PC-3 (cell line): ENCODE measurements at regions not wholly inside any gene's neighbourhood (a gene's known extent, or its start where the extent isn't known, plus 50 kb on each side); places are given as distances from the start of the nearest gene placed in this dataset.

ENCODE experiments used
- ATAC-seq: fragments of 200-7000 bp; cut with Tn5 transposase; 2 replicates; pipeline ENCODE4 v1.9.1; 2020; ENCODE audit warnings: mild to moderate bottlenecking, moderate library complexity
- BruUV-seq: library from RNA; stranded (reverse); fragments of 400-500 nt; replicated peaks from 2 replicates; lab custom pipeline; 2021; lab: Mats Ljungman, UMichigan
- CTCF ChIA-PET: fragments of 300-600 bp; sonication (Branson Sonifier 250); formaldehyde crosslinking; loops from one replicate; lab custom pipeline; 2022; ENCODE audit warnings: antibody characterized with exemption; lab: Charles Lee
- POLR2A ChIA-PET: fragments of 300-600 bp; sonication (Branson Sonifier 250); formaldehyde crosslinking; loops from one replicate; lab custom pipeline; 2022; ENCODE audit warnings: antibody characterized with exemption; ENCODE audit not compliant: unreplicated experiment; lab: Charles Lee
- DNase-seq: peaks from one replicate; pipeline ENCODE4 v3.0.0-alpha.2; 2015
- H2AFZ ChIP-seq: fragments of 300-600 bp; sonication (generic); 2 replicates; pipeline ENCODE4 v1.6.0; 2016; ENCODE audit warnings: antibody characterized with exemption, low read length
- H3F3A ChIP-seq: fragments of 300-600 bp; sonication (generic); one replicate; pipeline ENCODE4 v1.6.0; 2017; ENCODE audit warnings: antibody characterized with exemption, low read length, control low read depth, mild to moderate bottlenecking; ENCODE audit not compliant: unreplicated experiment
- H3K27ac ChIP-seq: fragments of 300-600 bp; sonication (generic); 2 replicates; pipeline ENCODE4 v1.5.1; 2016; ENCODE audit warnings: mild to moderate bottlenecking, low read length
- H3K27me3 ChIP-seq: fragments of 300-600 bp; sonication (generic); 2 replicates; pipeline ENCODE4 v1.6.1; 2016; ENCODE audit warnings: low read length, mixed read lengths
- H3K36me3 ChIP-seq: fragments of 300-600 bp; sonication (generic); 2 replicates; pipeline ENCODE4 v1.6.1; 2016; ENCODE audit warnings: low read depth, mixed run types, low read length, mixed read lengths
- H3K4me1 ChIP-seq: fragments of 300-600 bp; sonication (generic); 2 replicates; pipeline ENCODE4 v1.5.1; 2016; ENCODE audit warnings: low read length; ENCODE audit not compliant: insufficient read depth
- H3K4me2 ChIP-seq: fragments of 300-600 bp; sonication (generic); 2 replicates; pipeline ENCODE4 v1.6.0; 2016; ENCODE audit warnings: low read length
- H3K4me3 ChIP-seq: fragments of 300-600 bp; sonication (generic); 2 replicates; pipeline ENCODE4 v1.5.1; 2016; ENCODE audit warnings: mild to moderate bottlenecking, low read length, mixed read lengths
- H3K79me2 ChIP-seq: fragments of 300-600 bp; sonication (generic); 2 replicates; pipeline ENCODE4 v1.6.1; 2017; ENCODE audit warnings: low read length, mixed read lengths
- H3K9ac ChIP-seq: fragments of 300-600 bp; sonication (generic); 2 replicates; pipeline ENCODE4 v1.6.0; 2016; ENCODE audit warnings: mild to moderate bottlenecking, low read length
- H3K9me2 ChIP-seq: fragments of 300-600 bp; sonication (generic); replicated peaks from 2 replicates; pipeline ENCODE4 v1.6.1; 2016; ENCODE audit warnings: mixed run types, low read length, mixed read lengths
- H3K9me3 ChIP-seq: fragments of 300-600 bp; sonication (generic); 2 replicates; pipeline ENCODE4 v1.6.1; 2016; ENCODE audit warnings: low read length, mixed read lengths
- H4K20me1 ChIP-seq: fragments of 300-600 bp; sonication (generic); 2 replicates; pipeline ENCODE4 v1.6.1; 2016; ENCODE audit warnings: low read length, mixed read lengths
- EZH2 ChIP-seq: fragments of 300-600 bp; sonication (generic); IDR thresholded peaks from one replicate; pipeline ENCODE4 v1.6.1; 2017; ENCODE audit warnings: antibody characterized with exemption, mild to moderate bottlenecking, low read length; ENCODE audit not compliant: unreplicated experiment
- EZH2phosphoT487 ChIP-seq: fragments of 300-600 bp; sonication (generic); IDR thresholded peaks from 2 replicates; pipeline ENCODE4 v1.6.1; 2018; ENCODE audit warnings: mild to moderate bottlenecking, antibody characterized with exemption, low read length, borderline replicate concordance
- intact Hi-C: fragments of 100-400 bp; cut with micrococcal nuclease; formaldehyde crosslinking; loops from 2 replicates; pipeline ENCODE4 v1.9.0; 2023
- TF ChIP-seq, protein P1 (sequence below): fragments of 300-600 bp; sonication (generic); conservative IDR thresholded peaks from 2 replicates; pipeline ENCODE4 v1.5.1; 2017; ENCODE audit warnings: antibody characterized with exemption, low read depth, mild to moderate bottlenecking, low read length

DNA sequence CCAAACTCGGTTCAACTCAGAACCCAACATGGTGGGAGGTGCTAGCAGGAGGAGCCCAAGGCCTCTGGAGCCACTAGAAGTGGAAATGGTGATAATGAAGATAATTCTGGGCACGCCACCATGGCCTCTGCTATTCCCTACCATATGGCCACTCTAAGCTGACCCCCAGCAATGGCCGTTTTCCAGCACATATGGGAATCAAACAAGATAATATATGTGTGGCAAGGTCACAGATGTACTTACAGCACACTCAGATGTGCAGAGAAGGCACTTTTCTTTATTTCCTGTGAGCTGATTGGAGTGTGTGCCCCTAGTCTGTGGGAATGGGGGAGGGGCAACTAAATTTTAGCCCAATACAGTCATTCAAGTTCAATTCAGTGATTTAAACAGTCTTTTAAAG, 153.4 kb upstream of the LRFN2 start:
- Histone ChIP-seq H3K4me2 (no peak overlapping the region), H3K9ac (no peak overlapping the region), H3K27me3 (peaks cover 48% of the 10 kb centered on the region), H3K4me1 (no peaks in the 10 kb centered on the region), H4K20me1 (no peaks in the 10 kb centered on the region), H2AFZ (no peak overlapping the region), H3K79me2 (no peaks in the 10 kb centered on the region), H3K9me3 (no peaks in the 10 kb centered on the region), H3K36me3 (no peaks in the 10 kb centered on the region), H3F3A (no peaks in the 10 kb centered on the region), H3K27ac (no peak overlapping the region), H3K9me2 (no peaks in the 10 kb centered on the region), H3K4me3 (no peak overlapping the region)
- ChIA-PET CTCF (no interaction called here), POLR2A (no interaction called here)
- ATAC-seq (no peak), DNase-seq (no peak)
- no TSS peak for BruUV-seq
- intact Hi-C loops: no loop called here
- TF ChIP-seq EZH2phosphoT487 (no peak), EZH2 (no peak)
- TF ChIP-seq, protein P1, sequence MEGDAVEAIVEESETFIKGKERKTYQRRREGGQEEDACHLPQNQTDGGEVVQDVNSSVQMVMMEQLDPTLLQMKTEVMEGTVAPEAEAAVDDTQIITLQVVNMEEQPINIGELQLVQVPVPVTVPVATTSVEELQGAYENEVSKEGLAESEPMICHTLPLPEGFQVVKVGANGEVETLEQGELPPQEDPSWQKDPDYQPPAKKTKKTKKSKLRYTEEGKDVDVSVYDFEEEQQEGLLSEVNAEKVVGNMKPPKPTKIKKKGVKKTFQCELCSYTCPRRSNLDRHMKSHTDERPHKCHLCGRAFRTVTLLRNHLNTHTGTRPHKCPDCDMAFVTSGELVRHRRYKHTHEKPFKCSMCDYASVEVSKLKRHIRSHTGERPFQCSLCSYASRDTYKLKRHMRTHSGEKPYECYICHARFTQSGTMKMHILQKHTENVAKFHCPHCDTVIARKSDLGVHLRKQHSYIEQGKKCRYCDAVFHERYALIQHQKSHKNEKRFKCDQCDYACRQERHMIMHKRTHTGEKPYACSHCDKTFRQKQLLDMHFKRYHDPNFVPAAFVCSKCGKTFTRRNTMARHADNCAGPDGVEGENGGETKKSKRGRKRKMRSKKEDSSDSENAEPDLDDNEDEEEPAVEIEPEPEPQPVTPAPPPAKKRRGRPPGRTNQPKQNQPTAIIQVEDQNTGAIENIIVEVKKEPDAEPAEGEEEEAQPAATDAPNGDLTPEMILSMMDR: no peak

- no peaks in the 10 kb centered on the region for H3K36me3 ChIP-seq
- no peak overlapping the region for H2AFZ ChIP-seq
- no peaks in the 10 kb centered on the region for H3K9me3 ChIP-seq
- TF ChIP-seq EZH2phosphoT487 (no peak), EZH2 (no peak)
- TF ChIP-seq, protein P1: no peak
- H3K9me2 ChIP-seq: no peaks in the 10 kb centered on the region
- POLR2A ChIA-PET: no interaction called here
- H3K27ac ChIP-seq: no peak overlapping the region
- no peak for DNase-seq
- CTCF ChIA-PET: no interaction called here
- no peak for ATAC-seq
- no TSS peak for BruUV-seq
- H3K79me2 ChIP-seq: no peaks in the 10 kb centered on the region
- H3K4me3 ChIP-seq: no peak overlapping the region
- H3K27me3 ChIP-seq: peaks cover 46% of the 10 kb centered on the region
- intact Hi-C loops: no loop called here
- no peaks in the 10 kb centered on the region for H4K20me1 ChIP-seq
- H3K9ac ChIP-seq: no peak overlapping the region
- no peaks in the 10 kb centered on the region for H3K4me1 ChIP-seq
- H3K4me2 ChIP-seq: no peak overlapping the region
- no peaks in the 10 kb centered on the region for H3F3A ChIP-seq
Observed at GRCh38 chr6:40738551-40739193, 151.5 kb upstream of the LRFN2 start.

DNA sequence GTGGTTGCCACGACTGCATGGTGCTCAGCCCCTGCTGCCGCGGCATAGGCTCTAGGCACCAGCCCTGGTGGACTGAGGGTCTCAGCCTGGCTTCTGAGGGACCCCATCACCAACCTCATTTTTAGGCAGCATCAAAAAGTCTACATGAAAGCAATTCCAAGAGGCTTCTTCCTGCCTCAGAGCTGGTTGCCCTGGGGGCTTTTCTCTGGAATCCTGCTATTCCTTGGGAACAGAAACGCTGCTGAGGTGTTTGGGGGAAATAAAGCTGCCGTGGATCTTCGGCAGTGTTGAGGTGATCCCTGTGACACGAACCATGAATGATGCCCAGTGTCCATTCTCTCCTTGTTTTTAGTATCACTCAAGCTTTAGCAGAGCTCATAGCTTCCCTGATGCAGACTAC, 148.4 kb upstream of the LRFN2 start:
- no peaks in the 10 kb centered on the region for H3K36me3 ChIP-seq
- POLR2A ChIA-PET: no interaction called here
- no TSS peak for BruUV-seq

More for the DNA sequence above, 148.4 kb upstream of the LRFN2 start:
- Histone ChIP-seq H3K27me3 (peaks cover 54% of the 10 kb centered on the region), H3K9ac (no peak overlapping the region), H2AFZ (no peak overlapping the region), H3K4me1 (no peaks in the 10 kb centered on the region), H3K9me2 (no peaks in the 10 kb centered on the region), H3K79me2 (no peaks in the 10 kb centered on the region), H3F3A (no peaks in the 10 kb centered on the region), H3K4me3 (no peak overlapping the region), H4K20me1 (no peaks in the 10 kb centered on the region), H3K27ac (no peak overlapping the region), H3K4me2 (no peak overlapping the region), H3K9me3 (no peaks in the 10 kb centered on the region)
- intact Hi-C loops: no loop called here
- ATAC-seq: no peak
- TF ChIP-seq, protein P1: no peak
- no peak for TF ChIP-seq EZH2
- no peak for TF ChIP-seq EZH2phosphoT487
- DNase-seq: no peak
- CTCF ChIA-PET: no interaction called here
